GM21737 (cell line): ENCODE measurements at regions not wholly inside any gene's neighbourhood (a gene's known extent, or its start where the extent isn't known, plus 50 kb on each side); places are given as distances from the start of the nearest gene placed in this dataset.

ENCODE experiments used
- ATAC-seq: cut with Tn5 transposase; IDR thresholded peaks from one replicate; pipeline ENCODE4 v1.9.1; 2021; ENCODE audit warnings: mild to moderate bottlenecking, moderate library complexity; ENCODE audit not compliant: unreplicated experiment

- ATAC-seq: no peak
These were observed 110.1 kb upstream of the TNS3 start for GRCh38 chr7:47691988-47692387.

GRCh38 chr7:47690902-47691558, 109.1 kb upstream of the TNS3 start:
- ATAC-seq: no peak

- ATAC-seq: no peak
These were observed 107.6 kb upstream of the TNS3 start for GRCh38 chr7:47689558-47689957.

GRCh38 chr7:47688311-47689100, 106.6 kb upstream of the TNS3 start:
- ATAC-seq: no peak

- ATAC-seq: no peak
These were observed 103.9 kb upstream of the TNS3 start for GRCh38 chr7:47685712-47686376.

- no peak for ATAC-seq
These were observed 103.2 kb upstream of the TNS3 start for GRCh38 chr7:47685151-47685550.

- no peak for ATAC-seq
These were observed 102.8 kb upstream of the TNS3 start for GRCh38 chr7:47684728-47685127.

GRCh38 chr7:47683485-47683898, 101.6 kb upstream of the TNS3 start:
- no peak for ATAC-seq

GRCh38 chr7:47682874-47683273, 101.0 kb upstream of the TNS3 start:
- no peak for ATAC-seq

GRCh38 chr7:47681249-47681810, 99.4 kb upstream of the TNS3 start:
- no peak for ATAC-seq

GRCh38 chr7:47678641-47679380, 96.9 kb upstream of the TNS3 start:
- ATAC-seq: no peak

- no peak for ATAC-seq
These were observed 95.8 kb upstream of the TNS3 start for GRCh38 chr7:47677664-47678063.

- ATAC-seq: no peak
These were observed 95.2 kb upstream of the TNS3 start for GRCh38 chr7:47677093-47677492.

GRCh38 chr7:47672977-47673381, 91.1 kb upstream of the TNS3 start:
- no peak for ATAC-seq

- no peak for ATAC-seq
These were observed 90.4 kb upstream of the TNS3 start for GRCh38 chr7:47672271-47672791.

- no peak for ATAC-seq
These were observed 89.4 kb upstream of the TNS3 start for GRCh38 chr7:47671358-47671757.

- ATAC-seq: peak; percentile 64
These were observed 88.8 kb upstream of the TNS3 start for GRCh38 chr7:47670729-47671128.

GRCh38 chr7:47669901-47670384, 88.0 kb upstream of the TNS3 start:
- ATAC-seq: no peak

- ATAC-seq: peak; percentile 91
These were observed 87.4 kb upstream of the TNS3 start for GRCh38 chr7:47669178-47669891.
